Caco-2 (cell line): ENCODE measurements at regions not wholly inside any gene's neighbourhood (a gene's known extent, or its start where the extent isn't known, plus 50 kb on each side); places are given as distances from the start of the nearest gene placed in this dataset.

Experiments used
- BruUV-seq: library from RNA; stranded (reverse); fragments of 400-500 nt; replicated peaks from 2 replicates; lab custom pipeline; 2021; lab: Mats Ljungman, UMichigan
- CTCF ChIA-PET: fragments of 300-600 bp; sonication (Branson Sonifier 250); formaldehyde crosslinking; loops from one replicate; lab custom pipeline; 2022; ENCODE audit warnings: antibody characterized with exemption; lab: Charles Lee
- POLR2A ChIA-PET: fragments of 300-600 bp; sonication (Branson Sonifier 250); formaldehyde crosslinking; loops from one replicate; lab custom pipeline; 2022; ENCODE audit warnings: antibody characterized with exemption; lab: Charles Lee
- DNase-seq, 2 experiments: peaks; one replicate each; pipeline versions ENCODE4 v3.0.0 to v3.0.0-alpha.2; 2020 to 2022
- H3K27me3 ChIP-seq: replicated peaks from 2 replicates; pipeline ENCODE4 v1.6.0; 2011; ENCODE audit warnings: low read length; ENCODE audit not compliant: control insufficient read depth, insufficient read depth
- H3K36me3 ChIP-seq: 2 replicates; pipeline ENCODE4 v1.5.1; 2011; ENCODE audit warnings: low read length; ENCODE audit not compliant: control insufficient read depth, insufficient read depth
- H3K4me1 ChIP-seq: fragments of 250-450 bp; sonication (Bioruptor Pico); 2 replicates; pipeline ENCODE4 v1.5.1; 2020; ENCODE audit warnings: mild to moderate bottlenecking
- H3K4me3 ChIP-seq: 2 replicates; pipeline ENCODE4 v1.5.1; 2011; ENCODE audit warnings: low read depth, mild to moderate bottlenecking, control low read depth, low read length
- H3K9me3 ChIP-seq: fragments of 250-450 bp; sonication (Bioruptor Pico); 2 replicates; pipeline ENCODE4 v1.5.1; 2020; ENCODE audit warnings: mild to moderate bottlenecking, moderate library complexity
- H3K27ac Mint-ChIP-seq: one replicate; pipeline ENCODE4 v1.8.0; 2022; ENCODE audit warnings: mixed read lengths; ENCODE audit not compliant: unreplicated experiment
- H3K27me3 Mint-ChIP-seq: one replicate; pipeline ENCODE4 v1.8.0; 2022; ENCODE audit warnings: mixed read lengths; ENCODE audit not compliant: insufficient read depth, unreplicated experiment
- H3K36me3 Mint-ChIP-seq: one replicate; pipeline ENCODE4 v1.8.0; 2022; ENCODE audit warnings: mild to moderate bottlenecking, mixed read lengths; ENCODE audit not compliant: insufficient read depth, unreplicated experiment
- H3K4me1 Mint-ChIP-seq: one replicate; pipeline ENCODE4 v1.8.0; 2022; ENCODE audit warnings: low read depth, mixed read lengths; ENCODE audit not compliant: unreplicated experiment
- H3K4me3 Mint-ChIP-seq: one replicate; pipeline ENCODE4 v1.8.0; 2022; ENCODE audit warnings: mild to moderate bottlenecking, moderate library complexity, mixed read lengths; ENCODE audit not compliant: unreplicated experiment
- H3K9me3 Mint-ChIP-seq: one replicate; pipeline ENCODE4 v1.8.0; 2022; ENCODE audit warnings: mixed read lengths; ENCODE audit not compliant: unreplicated experiment
- intact Hi-C: fragments of 100-400 bp; cut with micrococcal nuclease; formaldehyde crosslinking; loops from one replicate; pipeline ENCODE4 v1.10.0; 2022; ENCODE audit not compliant: unreplicated experiment
- TF ChIP-seq, protein P1 (sequence below), 2 experiments: fragments of 200-600 bp in 1 of 2; IDR thresholded peaks; 1 replicate in 1 of 2; 2 replicates in 1 of 2; pipeline versions ENCODE4 v1.5.1 to v1.8.0; 2011 to 2022; ENCODE audit warnings: antibody characterized with exemption in 1 of 2, control low read depth in 1 of 2, inconsistent platforms in 1 of 2, low read depth in 1 of 2, low read length in 1 of 2, mild to moderate bottlenecking in 1 of 2, moderate library complexity in 1 of 2; ENCODE audit not compliant: insufficient read depth in 1 of 2, severe bottlenecking in 1 of 2, unreplicated experiment in 1 of 2

DNA sequence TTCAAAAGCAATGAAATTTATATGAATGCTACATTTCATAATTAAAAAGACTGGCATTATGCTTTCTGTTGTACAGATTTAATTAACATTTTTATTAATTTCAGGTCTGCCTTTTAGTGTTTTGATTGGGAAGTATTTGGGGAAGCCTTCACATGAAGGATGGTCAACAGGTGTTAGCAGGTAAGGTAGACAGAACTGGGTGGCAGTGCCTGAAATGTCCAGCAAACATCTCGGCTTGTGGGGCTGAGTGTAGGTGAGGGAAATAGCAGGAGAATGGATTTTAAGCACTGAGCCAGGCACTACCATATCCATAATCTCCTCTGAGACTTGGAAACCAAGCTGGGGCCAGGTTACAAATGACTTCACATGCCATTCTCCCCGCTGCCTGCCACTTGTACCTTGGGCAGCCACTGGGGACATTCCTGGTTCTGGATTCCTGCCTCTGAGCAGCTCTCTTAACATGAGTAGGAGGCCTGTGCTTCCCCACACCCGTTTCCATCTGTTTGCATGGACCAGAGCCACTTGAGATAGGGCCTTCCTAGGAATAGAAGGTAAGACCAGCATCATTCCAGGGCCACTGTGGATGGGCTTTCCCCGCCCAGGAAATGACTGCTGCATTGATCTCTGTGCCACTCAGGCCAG, 125.9 kb upstream of the HES1 start:
- H3K9me3 ChIP-seq = no peaks in the 10 kb centered on the region
- intact Hi-C loops = no loop called here
- peak overlapping the region; percentile 37 for H3K27ac Mint-ChIP-seq
- no peaks in the 10 kb centered on the region for H3K27me3 Mint-ChIP-seq
- no peaks in the 10 kb centered on the region for H3K27me3 ChIP-seq
- no peaks in the 10 kb centered on the region for H3K9me3 Mint-ChIP-seq
- ChIA-PET CTCF (no interaction called here), POLR2A (no interaction called here)
- H3K4me3 ChIP-seq = no peak overlapping the region
- no peaks in the 10 kb centered on the region for H3K36me3 Mint-ChIP-seq
- TF ChIP-seq, protein P1, sequence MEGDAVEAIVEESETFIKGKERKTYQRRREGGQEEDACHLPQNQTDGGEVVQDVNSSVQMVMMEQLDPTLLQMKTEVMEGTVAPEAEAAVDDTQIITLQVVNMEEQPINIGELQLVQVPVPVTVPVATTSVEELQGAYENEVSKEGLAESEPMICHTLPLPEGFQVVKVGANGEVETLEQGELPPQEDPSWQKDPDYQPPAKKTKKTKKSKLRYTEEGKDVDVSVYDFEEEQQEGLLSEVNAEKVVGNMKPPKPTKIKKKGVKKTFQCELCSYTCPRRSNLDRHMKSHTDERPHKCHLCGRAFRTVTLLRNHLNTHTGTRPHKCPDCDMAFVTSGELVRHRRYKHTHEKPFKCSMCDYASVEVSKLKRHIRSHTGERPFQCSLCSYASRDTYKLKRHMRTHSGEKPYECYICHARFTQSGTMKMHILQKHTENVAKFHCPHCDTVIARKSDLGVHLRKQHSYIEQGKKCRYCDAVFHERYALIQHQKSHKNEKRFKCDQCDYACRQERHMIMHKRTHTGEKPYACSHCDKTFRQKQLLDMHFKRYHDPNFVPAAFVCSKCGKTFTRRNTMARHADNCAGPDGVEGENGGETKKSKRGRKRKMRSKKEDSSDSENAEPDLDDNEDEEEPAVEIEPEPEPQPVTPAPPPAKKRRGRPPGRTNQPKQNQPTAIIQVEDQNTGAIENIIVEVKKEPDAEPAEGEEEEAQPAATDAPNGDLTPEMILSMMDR (IDR thresholded peaks at IDR 0.05; ENCODE audit: insufficient read depth in 1 of 2, low read depth in 1 of 2, low read length in 1 of 2, severe bottlenecking in 1 of 2, unreplicated experiment in 1 of 2) = no peak
- no peak overlapping the region for H3K4me3 Mint-ChIP-seq
- no peaks in the 10 kb centered on the region for H3K36me3 ChIP-seq
- BruUV-seq = no TSS peak
- DNase-seq = no peak
- H3K4me1 ChIP-seq = peaks cover 12% of the 10 kb centered on the region
- H3K4me1 Mint-ChIP-seq = peaks cover 21% of the 10 kb centered on the region

DNA sequence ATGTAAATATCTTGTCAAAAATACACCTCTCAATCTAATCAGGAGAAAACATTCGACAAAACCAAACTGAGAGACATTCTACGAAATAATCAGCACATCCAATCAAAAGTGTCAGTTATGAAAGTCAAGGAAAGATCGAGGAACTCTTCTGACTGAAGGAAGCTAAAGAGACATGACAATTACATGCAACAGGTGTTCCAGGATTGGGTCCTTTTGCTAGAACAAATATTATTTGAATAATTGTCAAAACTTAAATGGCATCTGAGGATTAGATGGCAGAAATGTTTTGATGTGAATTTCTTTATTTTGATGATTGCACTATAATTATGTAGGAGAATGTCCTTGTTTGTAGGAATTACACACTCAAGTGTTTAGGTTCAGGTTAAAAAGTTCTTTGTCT, 124.1 kb upstream of the HES1 start:
- no peak overlapping the region for H3K4me3 ChIP-seq
- Mint-ChIP-seq H3K36me3 (no peaks in the 10 kb centered on the region), H3K27me3 (no peaks in the 10 kb centered on the region), H3K4me3 (no peak overlapping the region), H3K9me3 (no peaks in the 10 kb centered on the region), H3K27ac (no peak overlapping the region), H3K4me1 (peaks cover 17% of the 10 kb centered on the region)
- TF ChIP-seq, protein P1 (IDR thresholded peaks at IDR 0.05; ENCODE audit: insufficient read depth in 1 of 2, low read depth in 1 of 2, low read length in 1 of 2, severe bottlenecking in 1 of 2, unreplicated experiment in 1 of 2) = no peak
- no peaks in the 10 kb centered on the region for H3K36me3 ChIP-seq
- H3K4me1 ChIP-seq = no peaks in the 10 kb centered on the region
- H3K9me3 ChIP-seq = no peaks in the 10 kb centered on the region
- ChIA-PET CTCF (no interaction called here), POLR2A (no interaction called here)
- no peak for DNase-seq
- intact Hi-C loops = no loop called here
- BruUV-seq = no TSS peak
- no peaks in the 10 kb centered on the region for H3K27me3 ChIP-seq

DNA sequence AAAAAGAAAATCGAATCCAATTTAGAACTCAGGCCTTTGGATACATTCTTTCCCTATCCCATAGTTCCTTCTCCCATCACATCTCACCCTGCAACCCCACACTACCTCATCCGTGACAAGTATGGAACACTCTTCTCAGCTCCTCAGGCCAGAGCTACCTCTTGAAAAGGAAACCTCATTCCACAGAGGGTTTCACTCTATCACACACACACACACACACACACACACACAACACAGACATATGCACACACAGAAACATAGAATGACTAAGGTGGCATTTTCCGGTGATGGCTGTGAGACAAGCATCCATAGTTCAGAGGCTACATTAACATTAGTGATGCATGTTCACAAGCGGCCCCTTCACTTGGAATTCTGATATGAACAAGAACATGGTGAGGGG, 122.0 kb upstream of the HES1 start:
- intact Hi-C loops = no loop called here

More for the DNA sequence above, 122.0 kb upstream of the HES1 start:
- no peaks in the 10 kb centered on the region for H3K9me3 ChIP-seq
- no peak overlapping the region for H3K4me3 Mint-ChIP-seq
- H3K27me3 ChIP-seq = no peaks in the 10 kb centered on the region
- no peaks in the 10 kb centered on the region for H3K36me3 Mint-ChIP-seq
- H3K36me3 ChIP-seq = no peaks in the 10 kb centered on the region
- no peaks in the 10 kb centered on the region for H3K4me1 ChIP-seq
- no peaks in the 10 kb centered on the region for H3K9me3 Mint-ChIP-seq
- no peak overlapping the region for H3K27ac Mint-ChIP-seq
- H3K4me3 ChIP-seq = no peak overlapping the region
- TF ChIP-seq, protein P1 (IDR thresholded peaks at IDR 0.05; ENCODE audit: insufficient read depth in 1 of 2, low read depth in 1 of 2, low read length in 1 of 2, severe bottlenecking in 1 of 2, unreplicated experiment in 1 of 2) = no peak
- DNase-seq = no peak
- H3K27me3 Mint-ChIP-seq = no peaks in the 10 kb centered on the region
- BruUV-seq = no TSS peak
- ChIA-PET POLR2A (no interaction called here), CTCF (interaction anchor here (0.5 kb wide), 1 partner anchor 11 kb away, joined by 3 read pairs; no protein-coding TSS in a partner anchor)
- peaks cover 12% of the 10 kb centered on the region for H3K4me1 Mint-ChIP-seq
